ACHN (cell line): ENCODE measurements at regions not wholly inside any gene's neighbourhood (a gene's known extent, or its start where the extent isn't known, plus 50 kb on each side); places are given as distances from the start of the nearest gene placed in this dataset.
A peak's percentile ranks its signal among the peaks of the same experiment; 100 is the strongest.

Experiments used
- DNase-seq: peaks from one replicate; pipeline ENCODE4 v3.0.0-alpha.2; 2015
- in situ Hi-C: cut with HindIII; loops from 2 replicates; pipeline ENCODE4 v1.10.0; 2017; ENCODE audit warnings: low sequenced_read_pairs, low pct_ligation_motif_present, low pct_unique_long_range_greater_than_20kb

DNA sequence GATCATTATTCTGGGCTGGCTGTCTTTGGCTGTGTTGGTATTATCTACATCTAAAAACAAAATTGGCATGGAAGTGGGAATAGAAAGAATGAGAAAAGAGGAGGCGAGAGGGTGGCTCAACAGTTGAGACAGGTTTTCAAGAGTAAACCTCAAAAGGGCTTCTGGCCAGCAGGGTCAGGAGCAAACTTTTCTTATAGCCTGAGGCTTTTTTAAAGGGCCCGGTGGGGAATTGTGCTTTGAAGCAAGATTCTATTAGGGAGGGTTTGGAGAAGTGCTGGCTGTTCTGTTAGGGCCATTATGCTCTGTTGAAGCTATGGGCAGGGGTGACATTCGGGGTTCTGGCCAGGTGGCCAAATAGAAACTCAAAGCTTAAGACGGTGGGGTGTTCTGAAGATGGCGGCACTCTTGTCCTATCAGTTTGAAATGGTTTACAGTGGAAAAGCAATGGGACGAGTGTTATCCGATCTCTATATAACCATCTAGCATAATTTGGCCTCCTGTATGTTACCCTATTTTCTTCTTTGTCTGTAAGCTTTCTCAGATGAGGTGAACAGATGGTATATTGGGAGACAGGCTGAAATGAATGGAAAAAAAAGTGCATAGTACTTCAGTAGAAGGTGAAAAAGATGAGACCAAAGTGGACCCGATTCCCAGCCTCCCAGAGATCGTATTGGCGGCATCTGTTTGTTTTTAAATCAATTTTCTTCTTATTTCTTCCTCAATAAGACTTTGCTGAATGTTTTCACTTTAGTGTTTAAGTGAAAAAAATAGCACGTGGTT lies 132.1 kb upstream of the CNR1 start:
- in situ Hi-C loops: no loop called here
- no peak for DNase-seq

DNA sequence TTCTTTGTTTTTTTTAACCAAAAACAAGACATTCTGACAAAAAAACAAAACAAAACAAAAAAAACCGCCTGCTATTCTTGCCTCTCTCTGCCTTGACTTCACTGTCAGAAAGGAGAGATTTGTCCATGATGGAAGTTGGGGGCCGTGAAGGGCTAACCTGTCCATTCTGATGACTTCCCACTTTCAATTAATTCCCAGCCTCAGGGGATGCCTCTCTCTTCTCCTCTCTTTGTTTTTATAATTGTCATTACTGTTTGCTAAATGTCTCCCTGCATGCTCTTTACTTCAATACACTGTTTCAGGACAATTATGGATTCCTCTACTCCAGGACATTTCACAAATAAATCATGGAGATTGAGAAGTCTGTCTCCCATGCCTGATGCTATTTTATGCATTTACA lies 130.5 kb upstream of the CNR1 start:
- in situ Hi-C loops: no loop called here
- DNase-seq: no peak

DNA sequence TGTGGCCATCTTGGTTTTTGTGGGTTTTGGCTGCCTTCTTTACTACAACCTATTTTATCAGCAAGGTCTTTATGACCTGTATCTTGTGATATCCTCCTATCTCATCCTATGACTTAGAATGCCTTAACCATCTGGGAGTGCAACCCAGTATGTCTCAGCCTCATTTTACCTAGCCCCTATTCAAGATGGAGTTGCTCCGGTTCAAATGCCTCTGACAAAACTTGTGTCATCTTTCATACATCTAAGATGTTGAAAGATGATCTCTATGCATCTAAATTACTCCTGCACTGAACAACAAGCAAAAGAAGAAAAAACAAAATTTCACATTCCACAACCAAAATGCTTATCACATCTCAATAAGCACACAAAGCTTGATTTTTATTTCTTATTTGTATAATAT lies 129.5 kb upstream of the CNR1 start:
- in situ Hi-C loops: no loop called here
- no peak for DNase-seq

DNA sequence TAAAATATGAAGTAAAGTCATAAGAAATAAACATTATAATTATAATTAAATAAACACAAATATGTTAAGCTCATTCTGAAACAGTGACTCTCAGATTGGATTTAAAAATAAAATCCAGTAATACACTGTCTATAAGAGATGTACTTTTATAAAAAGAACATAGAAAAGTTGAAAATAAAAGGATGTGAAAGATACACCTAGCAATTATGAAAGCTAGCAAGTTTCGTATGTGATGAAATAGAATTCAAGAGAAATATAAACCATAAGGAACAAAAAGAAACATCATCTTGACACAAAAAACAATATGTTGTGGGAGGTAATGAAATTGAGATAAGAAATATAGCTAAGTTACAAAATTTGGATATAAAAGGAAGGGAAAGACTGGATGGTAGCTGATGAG lies 128.6 kb upstream of the CNR1 start:
- in situ Hi-C loops: no loop called here
- no peak for DNase-seq

- DNase-seq: no peak
- in situ Hi-C loops: no loop called here
Measured at GRCh38 chr6:88290411-88290810, 124.3 kb upstream of the CNR1 start.

DNA sequence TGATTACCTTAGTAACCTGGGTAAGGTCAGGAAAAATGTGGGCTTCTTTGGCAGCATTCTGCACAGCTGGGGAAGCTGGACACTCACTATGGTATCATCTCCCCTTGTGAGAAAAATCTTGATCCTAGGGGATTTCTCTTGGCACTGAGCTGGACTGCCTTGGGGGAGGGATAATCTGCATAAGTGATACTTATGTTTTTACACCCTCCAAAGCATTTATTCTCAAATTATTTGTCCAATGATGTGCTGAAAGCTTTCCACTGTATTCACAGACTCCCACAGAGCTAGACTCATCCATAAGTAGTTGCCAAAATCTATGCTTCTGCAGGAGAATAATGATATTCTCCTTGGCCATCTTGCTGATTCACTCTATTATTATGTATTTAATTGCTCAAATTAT lies 121.5 kb upstream of the CNR1 start:
- DNase-seq: no peak
- in situ Hi-C loops: no loop called here

GRCh38 chr6:88276331-88276730 lies 110.2 kb upstream of the CNR1 start:
- in situ Hi-C loops: no loop called here
- no peak for DNase-seq

DNA sequence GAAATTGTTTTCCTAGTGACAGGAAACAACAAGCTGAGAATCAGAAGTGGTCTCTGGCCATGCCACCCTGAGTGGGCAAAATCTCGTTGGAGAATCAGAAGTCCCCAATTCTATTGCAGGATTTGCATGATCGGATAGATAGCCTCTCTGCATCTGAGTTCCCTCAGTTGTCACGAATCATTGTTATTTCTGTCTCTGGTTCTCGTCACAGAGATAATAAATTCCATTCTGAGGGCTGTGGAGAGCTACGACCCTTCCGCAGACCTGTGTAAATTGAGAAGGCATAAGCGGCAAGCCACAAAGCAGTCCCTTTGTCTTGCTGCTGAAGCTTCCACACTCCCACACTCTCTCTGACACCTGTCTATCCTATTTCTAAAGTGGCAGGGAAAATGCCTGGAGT lies 102.4 kb upstream of the CNR1 start:
- in situ Hi-C loops: no loop called here
- DNase-seq: no peak

DNA sequence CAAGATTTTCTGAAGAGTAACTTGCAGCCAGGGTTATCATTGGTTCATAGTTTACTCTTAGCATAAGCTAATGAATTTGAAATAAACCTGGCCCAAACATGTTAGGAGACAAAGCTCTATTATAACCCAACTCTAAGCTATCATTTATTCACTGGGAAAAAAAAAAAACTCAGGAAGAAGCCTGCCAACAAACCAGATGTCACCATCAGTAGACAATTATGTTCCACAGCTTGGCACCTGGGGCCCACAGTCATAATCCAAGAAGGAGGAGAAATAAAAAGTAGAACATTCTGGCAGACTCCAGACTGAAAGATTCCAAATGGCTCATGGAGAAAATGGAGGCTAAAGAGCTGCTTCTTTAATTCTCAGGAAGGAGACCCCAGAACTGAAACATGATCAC lies 100.0 kb upstream of the CNR1 start:
- in situ Hi-C loops: no loop called here
- DNase-seq: no peak

DNA sequence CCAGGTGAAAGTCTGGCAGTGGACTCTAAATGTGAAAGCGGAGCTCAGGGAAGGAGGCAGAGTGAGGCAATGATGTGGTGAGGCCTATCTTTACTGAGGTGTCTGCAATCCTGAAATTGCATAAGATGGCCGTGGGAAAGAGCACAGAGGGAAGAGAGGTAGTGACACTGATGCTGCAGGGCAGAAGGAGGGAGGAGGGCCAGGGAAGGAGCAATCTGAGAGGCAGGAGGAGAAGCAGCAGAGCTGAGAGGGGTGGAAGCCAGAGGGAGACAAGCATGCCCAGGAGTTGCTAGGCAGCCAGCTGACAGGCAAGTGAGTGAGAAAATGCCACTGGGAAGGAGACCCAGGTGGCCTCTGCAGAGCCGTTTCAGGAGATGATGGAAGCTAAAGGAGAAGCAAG lies 97.4 kb upstream of the CNR1 start:
- in situ Hi-C loops: no loop called here
- no peak for DNase-seq

GRCh38 chr6:88262332-88262731 lies 96.2 kb upstream of the CNR1 start:
- no peak for DNase-seq
- in situ Hi-C loops: no loop called here

DNA sequence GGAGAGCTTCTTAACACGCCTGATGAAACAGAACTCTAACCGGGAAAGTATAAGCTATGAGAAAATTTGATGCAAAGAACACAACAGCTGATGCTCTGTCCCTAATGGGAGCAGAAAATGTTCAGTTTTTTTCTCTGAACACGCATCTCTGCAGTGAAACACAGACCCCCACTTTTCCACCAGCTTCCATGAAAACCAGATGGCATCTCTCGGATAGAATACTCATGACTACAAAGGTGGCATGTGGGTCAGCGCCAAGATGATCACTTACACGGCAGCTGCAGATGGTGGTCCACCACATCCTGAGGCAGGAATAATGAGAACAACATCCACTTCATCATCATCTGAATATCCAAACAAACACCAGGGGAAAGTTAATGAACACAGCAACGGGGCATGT lies 85.2 kb upstream of the CNR1 start:
- in situ Hi-C loops: no loop called here
- no peak for DNase-seq

- DNase-seq: no peak
- in situ Hi-C loops: no loop called here
Measured at GRCh38 chr6:88248709-88249321, 82.7 kb upstream of the CNR1 start.

GRCh38 chr6:88246654-88247053 lies 80.5 kb upstream of the CNR1 start:
- in situ Hi-C loops: no loop called here
- no peak for DNase-seq

DNA sequence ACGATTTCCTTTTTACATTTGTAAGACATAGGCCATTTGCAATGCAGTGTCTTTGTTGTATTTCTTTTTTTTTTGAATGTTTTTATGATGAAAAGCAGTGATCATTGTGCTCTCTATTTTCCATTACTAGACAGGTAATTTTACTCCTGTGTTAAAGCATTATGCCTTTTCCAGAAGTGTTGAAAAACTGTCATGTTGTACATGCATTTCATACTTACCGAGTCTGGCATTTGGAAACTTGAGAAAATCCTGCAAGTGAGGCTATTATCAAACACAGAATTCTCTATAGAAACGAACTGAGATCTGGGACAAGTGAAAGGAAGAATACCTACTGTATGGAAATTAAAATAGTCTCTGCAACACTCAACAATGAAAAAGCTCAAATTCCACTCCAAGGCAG lies 78.6 kb upstream of the CNR1 start:
- in situ Hi-C loops: no loop called here
- DNase-seq: no peak

- DNase-seq: no peak
- in situ Hi-C loops: no loop called here
Measured at GRCh38 chr6:88238901-88239300, 72.8 kb upstream of the CNR1 start.

- peak; percentile 25 for DNase-seq
- in situ Hi-C loops: no loop called here
Measured at GRCh38 chr6:88238065-88238464, 71.9 kb upstream of the CNR1 start.

GRCh38 chr6:88236612-88237360 lies 70.6 kb upstream of the CNR1 start:
- no peak for DNase-seq
- in situ Hi-C loops: no loop called here

DNA sequence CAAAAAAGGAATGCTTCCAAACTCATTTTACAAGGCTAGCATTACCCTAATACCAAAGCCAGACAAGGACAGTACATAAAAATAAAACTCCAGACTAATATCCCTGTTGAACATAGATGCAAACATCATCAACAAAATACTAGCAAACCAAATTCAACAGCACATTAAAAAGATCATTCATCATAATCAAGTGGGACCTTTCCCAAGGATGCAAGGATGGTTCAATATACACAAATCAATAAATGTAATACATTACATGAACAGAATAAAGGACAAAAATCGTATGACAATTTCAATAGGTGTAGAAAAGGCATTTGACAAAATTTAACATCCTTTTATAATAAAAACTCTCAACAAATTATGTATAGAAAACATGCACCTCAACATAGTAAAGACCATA lies 66.6 kb upstream of the CNR1 start:
- DNase-seq: no peak
- in situ Hi-C loops: no loop called here

DNA sequence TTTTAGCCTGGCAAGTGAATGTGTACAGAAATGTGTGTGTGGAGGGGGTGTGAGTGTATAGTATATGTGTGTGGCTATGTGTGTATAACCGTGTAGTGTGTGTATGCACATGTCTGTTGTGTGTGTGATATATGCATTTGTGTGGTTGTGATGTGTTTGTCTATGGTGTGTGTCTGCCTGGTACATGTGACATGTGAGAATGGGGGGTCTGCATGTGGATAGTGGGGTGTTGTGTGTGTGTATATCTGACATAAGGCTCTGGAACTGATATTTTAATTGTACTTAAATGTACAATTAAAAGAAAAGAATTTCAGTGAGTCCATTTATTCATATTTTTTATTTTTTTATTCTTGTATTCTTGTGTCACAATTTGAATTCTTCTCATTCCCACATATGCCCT lies 57.2 kb upstream of the CNR1 start:
- no peak for DNase-seq
- in situ Hi-C loops: no loop called here
